WTC11 (cell line): ENCODE measurements at regions not wholly inside any gene's neighbourhood (a gene's known extent, or its start where the extent isn't known, plus 50 kb on each side); places are given as distances from the start of the nearest gene placed in this dataset.

Source experiments
- ATAC-seq: fragments of 200-7000 bp; cut with Tn5 transposase; 2 replicates; pipeline ENCODE4 v1.10.0; 2021; ENCODE audit warnings: mild to moderate bottlenecking, moderate library complexity
- CTCF ChIA-PET: fragments of 300-600 bp; sonication (Branson Sonifier 250); formaldehyde crosslinking; loops from one replicate; lab custom pipeline; 2021; ENCODE audit warnings: antibody characterized with exemption; lab: Charles Lee
- POLR2A ChIA-PET: fragments of 350-600 bp; sonication (Branson Sonifier 250); formaldehyde crosslinking; loops from one replicate; lab custom pipeline; 2021; ENCODE audit warnings: antibody characterized with exemption; lab: Charles Lee
- DNase-seq: peaks from one replicate; pipeline ENCODE4 v3.0.0; 2021; ENCODE audit warnings: low spot score
- H3K27ac Mint-ChIP-seq: 2 replicates; pipeline ENCODE4 v1.8.0; 2021; ENCODE audit warnings: mixed read lengths
- H3K27me3 Mint-ChIP-seq: 2 replicates; pipeline ENCODE4 v1.8.0; 2021; ENCODE audit warnings: low read depth, mild to moderate bottlenecking, moderate library complexity, mixed read lengths
- H3K36me3 Mint-ChIP-seq: 2 replicates; pipeline ENCODE4 v1.8.0; 2021; ENCODE audit warnings: mixed read lengths
- H3K4me1 Mint-ChIP-seq: 2 replicates; pipeline ENCODE4 v1.8.0; 2022; ENCODE audit warnings: mixed read lengths
- H3K4me3 Mint-ChIP-seq: 2 replicates; pipeline ENCODE4 v1.8.0; 2021; ENCODE audit warnings: mild to moderate bottlenecking, moderate library complexity, mixed read lengths
- H3K9me3 Mint-ChIP-seq: 2 replicates; pipeline ENCODE4 v1.8.0; 2021; ENCODE audit warnings: mixed read lengths
- ATF1 ChIP-seq: sonication (generic); formaldehyde crosslinking; IDR thresholded peaks from 2 replicates; pipeline ENCODE4 v1.8.1; 2023; ENCODE audit warnings: mild to moderate bottlenecking, moderate library complexity, missing genetic modification reagents
- KAT7 ChIP-seq: sonication (generic); formaldehyde crosslinking; IDR thresholded peaks from 2 replicates; pipeline ENCODE4 v1.8.1; 2023; ENCODE audit warnings: missing genetic modification reagents, mild to moderate bottlenecking, borderline replicate concordance
- NR2C2 ChIP-seq: sonication (generic); formaldehyde crosslinking; IDR thresholded peaks from 2 replicates; pipeline ENCODE4 v1.8.0; 2022; ENCODE audit warnings: mild to moderate bottlenecking, missing genetic modification reagents
- SMAD4 ChIP-seq: sonication (generic); formaldehyde crosslinking; IDR thresholded peaks from 2 replicates; pipeline ENCODE4 v1.8.0; 2022; ENCODE audit warnings: mild to moderate bottlenecking, missing genetic modification reagents
- ZNF671 ChIP-seq: fragments of 250-450 bp; sonication (Bioruptor Pico); IDR thresholded peaks from 2 replicates; pipeline ENCODE4 v1.8.0; 2021; ENCODE audit warnings: mild to moderate bottlenecking
- TF ChIP-seq, protein P1 (sequence below): fragments of 250-450 bp; sonication (Bioruptor Pico); IDR thresholded peaks from 2 replicates; pipeline ENCODE4 v1.9.0; 2021; ENCODE audit warnings: moderate library complexity, mild to moderate bottlenecking, inconsistent platforms, borderline replicate concordance
- TF ChIP-seq, protein P2 (sequence below): sonication (generic); formaldehyde crosslinking; conservative IDR thresholded peaks from 2 replicates; pipeline ENCODE4 v1.8.1; 2023; ENCODE audit warnings: mild to moderate bottlenecking, low read depth, missing genetic modification reagents, moderate library complexity
- TF ChIP-seq, protein P3 (sequence below): sonication (generic); formaldehyde crosslinking; IDR thresholded peaks from 2 replicates; pipeline ENCODE4 v1.8.1; 2023; ENCODE audit warnings: mild to moderate bottlenecking, missing genetic modification reagents
- TF ChIP-seq, protein P4 (sequence below): sonication (generic); formaldehyde crosslinking; IDR thresholded peaks from 2 replicates; pipeline ENCODE4 v1.8.1; 2022; ENCODE audit warnings: missing genetic modification reagents, borderline replicate concordance
- TF ChIP-seq, protein P5 (sequence below): sonication (generic); formaldehyde crosslinking; IDR thresholded peaks from 2 replicates; pipeline ENCODE4 v1.8.0; 2022; ENCODE audit warnings: missing genetic modification reagents
- TF ChIP-seq, protein P6 (sequence below): sonication (generic); formaldehyde crosslinking; IDR thresholded peaks from 2 replicates; pipeline ENCODE4 v1.8.0; 2022; ENCODE audit warnings: mild to moderate bottlenecking, missing genetic modification reagents
- TF ChIP-seq, protein P7 (sequence below): sonication (generic); formaldehyde crosslinking; IDR thresholded peaks from 2 replicates; pipeline ENCODE4 v1.8.0; 2023; ENCODE audit warnings: mild to moderate bottlenecking, missing genetic modification reagents

DNA sequence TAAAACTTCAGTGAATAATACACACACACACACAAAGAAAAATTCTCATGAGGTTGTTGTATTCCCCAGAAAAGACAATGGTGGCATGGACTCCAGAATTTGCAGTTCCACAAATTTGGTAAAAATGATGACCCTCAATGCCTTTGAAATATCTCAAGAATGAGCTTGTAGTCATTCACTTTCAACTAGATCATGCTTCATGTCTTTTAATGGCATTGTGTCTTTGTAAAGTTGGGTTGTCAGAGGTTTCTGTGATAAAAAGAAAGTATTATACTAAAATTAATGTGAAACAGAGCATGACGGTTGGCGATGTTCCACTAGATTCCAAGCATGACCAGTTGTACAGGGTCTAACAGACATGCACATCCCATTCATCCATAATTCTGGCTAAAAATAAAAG, 685.0 kb upstream of the FRG1 start (continued):
- TF ChIP-seq, protein P1, sequence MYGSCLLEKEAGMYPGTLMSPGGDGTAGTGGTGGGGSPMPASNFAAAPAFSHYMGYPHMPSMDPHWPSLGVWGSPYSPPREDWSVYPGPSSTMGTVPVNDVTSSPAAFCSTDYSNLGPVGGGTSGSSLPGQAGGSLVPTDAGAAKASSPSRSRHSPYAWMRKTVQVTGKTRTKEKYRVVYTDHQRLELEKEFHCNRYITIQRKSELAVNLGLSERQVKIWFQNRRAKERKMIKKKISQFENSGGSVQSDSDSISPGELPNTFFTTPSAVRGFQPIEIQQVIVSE (CRISPR knock-in tag) = no peak
- TF ChIP-seq, protein P2, sequence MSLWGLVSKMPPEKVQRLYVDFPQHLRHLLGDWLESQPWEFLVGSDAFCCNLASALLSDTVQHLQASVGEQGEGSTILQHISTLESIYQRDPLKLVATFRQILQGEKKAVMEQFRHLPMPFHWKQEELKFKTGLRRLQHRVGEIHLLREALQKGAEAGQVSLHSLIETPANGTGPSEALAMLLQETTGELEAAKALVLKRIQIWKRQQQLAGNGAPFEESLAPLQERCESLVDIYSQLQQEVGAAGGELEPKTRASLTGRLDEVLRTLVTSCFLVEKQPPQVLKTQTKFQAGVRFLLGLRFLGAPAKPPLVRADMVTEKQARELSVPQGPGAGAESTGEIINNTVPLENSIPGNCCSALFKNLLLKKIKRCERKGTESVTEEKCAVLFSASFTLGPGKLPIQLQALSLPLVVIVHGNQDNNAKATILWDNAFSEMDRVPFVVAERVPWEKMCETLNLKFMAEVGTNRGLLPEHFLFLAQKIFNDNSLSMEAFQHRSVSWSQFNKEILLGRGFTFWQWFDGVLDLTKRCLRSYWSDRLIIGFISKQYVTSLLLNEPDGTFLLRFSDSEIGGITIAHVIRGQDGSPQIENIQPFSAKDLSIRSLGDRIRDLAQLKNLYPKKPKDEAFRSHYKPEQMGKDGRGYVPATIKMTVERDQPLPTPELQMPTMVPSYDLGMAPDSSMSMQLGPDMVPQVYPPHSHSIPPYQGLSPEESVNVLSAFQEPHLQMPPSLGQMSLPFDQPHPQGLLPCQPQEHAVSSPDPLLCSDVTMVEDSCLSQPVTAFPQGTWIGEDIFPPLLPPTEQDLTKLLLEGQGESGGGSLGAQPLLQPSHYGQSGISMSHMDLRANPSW (CRISPR knock-in tag) = no peak
- TF ChIP-seq NR2C2 (CRISPR knock-in tag) (no peak), SMAD4 (CRISPR knock-in tag) (no peak), ATF1 (no peak), ZNF671 (no peak)
- TF ChIP-seq, protein P3, sequence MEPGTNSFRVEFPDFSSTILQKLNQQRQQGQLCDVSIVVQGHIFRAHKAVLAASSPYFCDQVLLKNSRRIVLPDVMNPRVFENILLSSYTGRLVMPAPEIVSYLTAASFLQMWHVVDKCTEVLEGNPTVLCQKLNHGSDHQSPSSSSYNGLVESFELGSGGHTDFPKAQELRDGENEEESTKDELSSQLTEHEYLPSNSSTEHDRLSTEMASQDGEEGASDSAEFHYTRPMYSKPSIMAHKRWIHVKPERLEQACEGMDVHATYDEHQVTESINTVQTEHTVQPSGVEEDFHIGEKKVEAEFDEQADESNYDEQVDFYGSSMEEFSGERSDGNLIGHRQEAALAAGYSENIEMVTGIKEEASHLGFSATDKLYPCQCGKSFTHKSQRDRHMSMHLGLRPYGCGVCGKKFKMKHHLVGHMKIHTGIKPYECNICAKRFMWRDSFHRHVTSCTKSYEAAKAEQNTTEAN (CRISPR knock-in tag) = no peak
- TF ChIP-seq, protein P4, sequence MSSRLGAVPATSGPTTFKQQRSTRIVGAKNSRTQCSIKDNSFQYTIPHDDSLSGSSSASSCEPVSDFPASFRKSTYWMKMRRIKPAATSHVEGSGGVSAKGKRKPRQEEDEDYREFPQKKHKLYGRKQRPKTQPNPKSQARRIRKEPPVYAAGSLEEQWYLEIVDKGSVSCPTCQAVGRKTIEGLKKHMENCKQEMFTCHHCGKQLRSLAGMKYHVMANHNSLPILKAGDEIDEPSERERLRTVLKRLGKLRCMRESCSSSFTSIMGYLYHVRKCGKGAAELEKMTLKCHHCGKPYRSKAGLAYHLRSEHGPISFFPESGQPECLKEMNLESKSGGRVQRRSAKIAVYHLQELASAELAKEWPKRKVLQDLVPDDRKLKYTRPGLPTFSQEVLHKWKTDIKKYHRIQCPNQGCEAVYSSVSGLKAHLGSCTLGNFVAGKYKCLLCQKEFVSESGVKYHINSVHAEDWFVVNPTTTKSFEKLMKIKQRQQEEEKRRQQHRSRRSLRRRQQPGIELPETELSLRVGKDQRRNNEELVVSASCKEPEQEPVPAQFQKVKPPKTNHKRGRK (CRISPR knock-in tag) = no peak

DNA sequence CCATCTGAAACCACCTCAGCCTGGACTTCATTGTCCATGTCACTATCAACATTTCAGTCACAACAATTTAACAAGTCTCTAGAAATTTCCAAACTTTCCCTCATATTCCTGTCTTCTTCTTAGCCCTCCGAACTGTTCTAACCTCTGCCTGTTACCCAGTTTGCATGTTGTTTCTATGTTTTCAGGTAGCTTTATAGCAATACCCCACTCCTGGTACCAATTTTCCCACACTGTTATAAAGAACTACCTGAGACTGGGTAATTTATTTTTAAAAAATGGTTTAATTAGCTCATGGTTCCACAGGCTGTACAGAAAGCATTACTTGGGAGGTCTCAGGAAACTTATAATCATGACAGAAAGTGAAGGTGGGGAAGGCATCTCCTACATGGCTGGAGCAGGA, 679.2 kb upstream of the FRG1 start:
- Mint-ChIP-seq H3K4me3 (no peak overlapping the region), H3K36me3 (peaks cover 18% of the 10 kb centered on the region), H3K9me3 (peaks cover 32% of the 10 kb centered on the region), H3K27me3 (peaks cover 3% of the 10 kb centered on the region; the same call in 1 of the 2 replicates), H3K4me1 (peaks cover 18% of the 10 kb centered on the region), H3K27ac (no peak overlapping the region)
- ATAC-seq (no peak), DNase-seq (no peak)
- CTCF ChIA-PET = no interaction called here
- TF ChIP-seq, protein P5, sequence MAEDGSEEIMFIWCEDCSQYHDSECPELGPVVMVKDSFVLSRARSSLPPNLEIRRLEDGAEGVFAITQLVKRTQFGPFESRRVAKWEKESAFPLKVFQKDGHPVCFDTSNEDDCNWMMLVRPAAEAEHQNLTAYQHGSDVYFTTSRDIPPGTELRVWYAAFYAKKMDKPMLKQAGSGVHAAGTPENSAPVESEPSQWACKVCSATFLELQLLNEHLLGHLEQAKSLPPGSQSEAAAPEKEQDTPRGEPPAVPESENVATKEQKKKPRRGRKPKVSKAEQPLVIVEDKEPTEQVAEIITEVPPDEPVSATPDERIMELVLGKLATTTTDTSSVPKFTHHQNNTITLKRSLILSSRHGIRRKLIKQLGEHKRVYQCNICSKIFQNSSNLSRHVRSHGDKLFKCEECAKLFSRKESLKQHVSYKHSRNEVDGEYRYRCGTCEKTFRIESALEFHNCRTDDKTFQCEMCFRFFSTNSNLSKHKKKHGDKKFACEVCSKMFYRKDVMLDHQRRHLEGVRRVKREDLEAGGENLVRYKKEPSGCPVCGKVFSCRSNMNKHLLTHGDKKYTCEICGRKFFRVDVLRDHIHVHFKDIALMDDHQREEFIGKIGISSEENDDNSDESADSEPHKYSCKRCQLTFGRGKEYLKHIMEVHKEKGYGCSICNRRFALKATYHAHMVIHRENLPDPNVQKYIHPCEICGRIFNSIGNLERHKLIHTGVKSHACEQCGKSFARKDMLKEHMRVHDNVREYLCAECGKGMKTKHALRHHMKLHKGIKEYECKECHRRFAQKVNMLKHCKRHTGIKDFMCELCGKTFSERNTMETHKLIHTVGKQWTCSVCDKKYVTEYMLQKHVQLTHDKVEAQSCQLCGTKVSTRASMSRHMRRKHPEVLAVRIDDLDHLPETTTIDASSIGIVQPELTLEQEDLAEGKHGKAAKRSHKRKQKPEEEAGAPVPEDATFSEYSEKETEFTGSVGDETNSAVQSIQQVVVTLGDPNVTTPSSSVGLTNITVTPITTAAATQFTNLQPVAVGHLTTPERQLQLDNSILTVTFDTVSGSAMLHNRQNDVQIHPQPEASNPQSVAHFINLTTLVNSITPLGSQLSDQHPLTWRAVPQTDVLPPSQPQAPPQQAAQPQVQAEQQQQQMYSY (CRISPR knock-in tag) = no peak
- TF ChIP-seq, protein P6, sequence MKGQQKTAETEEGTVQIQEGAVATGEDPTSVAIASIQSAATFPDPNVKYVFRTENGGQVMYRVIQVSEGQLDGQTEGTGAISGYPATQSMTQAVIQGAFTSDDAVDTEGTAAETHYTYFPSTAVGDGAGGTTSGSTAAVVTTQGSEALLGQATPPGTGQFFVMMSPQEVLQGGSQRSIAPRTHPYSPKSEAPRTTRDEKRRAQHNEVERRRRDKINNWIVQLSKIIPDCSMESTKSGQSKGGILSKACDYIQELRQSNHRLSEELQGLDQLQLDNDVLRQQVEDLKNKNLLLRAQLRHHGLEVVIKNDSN = no peak
- no peak for TF ChIP-seq KAT7 (CRISPR knock-in tag)
- TF ChIP-seq, protein P7, sequence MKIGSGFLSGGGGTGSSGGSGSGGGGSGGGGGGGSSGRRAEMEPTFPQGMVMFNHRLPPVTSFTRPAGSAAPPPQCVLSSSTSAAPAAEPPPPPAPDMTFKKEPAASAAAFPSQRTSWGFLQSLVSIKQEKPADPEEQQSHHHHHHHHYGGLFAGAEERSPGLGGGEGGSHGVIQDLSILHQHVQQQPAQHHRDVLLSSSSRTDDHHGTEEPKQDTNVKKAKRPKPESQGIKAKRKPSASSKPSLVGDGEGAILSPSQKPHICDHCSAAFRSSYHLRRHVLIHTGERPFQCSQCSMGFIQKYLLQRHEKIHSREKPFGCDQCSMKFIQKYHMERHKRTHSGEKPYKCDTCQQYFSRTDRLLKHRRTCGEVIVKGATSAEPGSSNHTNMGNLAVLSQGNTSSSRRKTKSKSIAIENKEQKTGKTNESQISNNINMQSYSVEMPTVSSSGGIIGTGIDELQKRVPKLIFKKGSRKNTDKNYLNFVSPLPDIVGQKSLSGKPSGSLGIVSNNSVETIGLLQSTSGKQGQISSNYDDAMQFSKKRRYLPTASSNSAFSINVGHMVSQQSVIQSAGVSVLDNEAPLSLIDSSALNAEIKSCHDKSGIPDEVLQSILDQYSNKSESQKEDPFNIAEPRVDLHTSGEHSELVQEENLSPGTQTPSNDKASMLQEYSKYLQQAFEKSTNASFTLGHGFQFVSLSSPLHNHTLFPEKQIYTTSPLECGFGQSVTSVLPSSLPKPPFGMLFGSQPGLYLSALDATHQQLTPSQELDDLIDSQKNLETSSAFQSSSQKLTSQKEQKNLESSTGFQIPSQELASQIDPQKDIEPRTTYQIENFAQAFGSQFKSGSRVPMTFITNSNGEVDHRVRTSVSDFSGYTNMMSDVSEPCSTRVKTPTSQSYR (CRISPR knock-in tag) = no peak
- POLR2A ChIA-PET = no interaction called here
